BLaER1 treated with 17β-estradiol and CSF1 and Interleukin-3, amounts not matched to agents 10 nM and 100 nM (cell line): ENCODE measurements at regions not wholly inside any gene's neighbourhood (a gene's known extent, or its start where the extent isn't known, plus 50 kb on each side); places are given as distances from the start of the nearest gene placed in this dataset.

Source experiments
- H3K27ac ChIP-seq, 11 experiments: shearing (Covaris generic); formaldehyde crosslinking; 2 replicates each; pipeline ENCODE4 v1.8.1; 2022
- H3K27me3 ChIP-seq, 11 experiments: shearing (Covaris generic); formaldehyde crosslinking; 2 replicates each; pipeline ENCODE4 v1.8.1; 2022
- H3K36me3 ChIP-seq, 11 experiments: shearing (Covaris generic); formaldehyde crosslinking; 2 replicates each; pipeline ENCODE4 v1.8.1; 2022
- H3K4me1 ChIP-seq, 10 experiments: shearing (Covaris generic); formaldehyde crosslinking; 2 replicates each; pipeline ENCODE4 v1.8.1; 2022
- H3K4me2 ChIP-seq, 11 experiments: shearing (Covaris generic); formaldehyde crosslinking; 2 replicates each; pipeline ENCODE4 v1.8.1; 2022
- H3K4me3 ChIP-seq, 10 experiments: shearing (Covaris generic); formaldehyde crosslinking; 2 replicates each; pipeline ENCODE4 v1.8.1; 2022
- H3K9ac ChIP-seq, 11 experiments: shearing (Covaris generic); formaldehyde crosslinking; 2 replicates each; pipeline ENCODE4 v1.8.1; 2022
- H3K9me3 ChIP-seq, 11 experiments: shearing (Covaris generic); formaldehyde crosslinking; replicated peaks in 1 of 11; 2 replicates each; pipeline ENCODE4 v1.8.1; 2022
- H4K20me1 ChIP-seq, 11 experiments: shearing (Covaris generic); formaldehyde crosslinking; 2 replicates each; pipeline ENCODE4 v1.8.1; 2022
- Cebpa-rat ChIP-seq, 11 experiments: shearing (Covaris generic); IDR thresholded peaks; 2 replicates each; pipeline ENCODE4 v1.8.1; 2022

DNA sequence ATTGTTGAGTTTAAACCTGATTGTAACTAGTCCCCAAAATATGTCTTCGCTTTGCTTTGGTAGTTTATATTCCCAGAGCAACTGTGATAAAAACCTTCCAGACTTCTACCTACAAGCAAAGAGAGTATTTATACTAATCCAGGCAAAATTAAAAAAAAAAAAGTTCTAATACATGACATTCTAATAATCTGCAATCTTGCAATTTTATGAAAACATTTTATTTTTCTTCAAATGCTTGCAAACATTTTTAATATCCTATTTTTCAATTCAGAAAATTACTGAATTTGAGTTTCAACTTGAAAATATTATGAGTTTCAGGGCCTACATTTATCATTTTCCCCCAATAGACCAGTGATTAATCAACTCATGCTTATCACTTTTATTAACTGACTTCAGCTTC, 830.2 kb upstream of the KLHL1 start:
- Histone ChIP-seq H3K4me3 (no peak overlapping the region), H3K27me3 (no peaks in the 10 kb centered on the region), H4K20me1 (no peaks in the 10 kb centered on the region), H3K4me1 (peaks cover 0 to 11% (median 6%) of the 10 kb centered on the region in 10 experiments; a peak in 9 of 20 replicates), H3K4me2 (no peak overlapping the region), H3K27ac (no peak overlapping the region), H3K9me3 (no peaks in the 10 kb centered on the region), H3K9ac (no peak overlapping the region), H3K36me3 (no peaks in the 10 kb centered on the region)
- TF ChIP-seq Cebpa-rat (IDR thresholded peaks at IDR 0.05): no peak

DNA sequence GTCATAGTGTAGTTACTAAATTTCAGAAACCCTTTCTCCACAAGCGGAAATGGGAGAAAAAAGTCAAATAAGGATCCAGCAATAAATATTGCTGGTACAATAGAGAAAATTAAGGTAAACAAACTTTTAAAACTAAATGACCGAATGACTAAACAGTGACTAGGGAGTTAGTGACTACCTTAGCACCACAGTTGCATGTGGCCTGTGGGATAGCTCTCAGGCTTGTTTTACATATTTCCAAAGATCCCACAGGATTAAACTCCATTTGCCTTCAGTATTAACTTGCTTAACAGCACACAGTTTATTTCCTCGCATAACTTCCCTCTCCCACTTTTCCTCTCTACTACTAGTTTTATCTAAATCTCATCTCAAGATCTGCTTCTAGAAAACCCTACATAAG, 824.3 kb upstream of the KLHL1 start:
- H3K27me3 ChIP-seq: no peaks in the 10 kb centered on the region
- H3K9ac ChIP-seq: no peak overlapping the region
- no peak overlapping the region for H3K4me3 ChIP-seq
- H3K4me1 ChIP-seq: no peaks in the 10 kb centered on the region
- no peaks in the 10 kb centered on the region for H3K9me3 ChIP-seq
- no peak overlapping the region for H3K4me2 ChIP-seq
- H3K27ac ChIP-seq: no peak overlapping the region
- no peak for TF ChIP-seq Cebpa-rat (IDR thresholded peaks at IDR 0.05)
- no peaks in the 10 kb centered on the region for H3K36me3 ChIP-seq
- H4K20me1 ChIP-seq: no peaks in the 10 kb centered on the region

DNA sequence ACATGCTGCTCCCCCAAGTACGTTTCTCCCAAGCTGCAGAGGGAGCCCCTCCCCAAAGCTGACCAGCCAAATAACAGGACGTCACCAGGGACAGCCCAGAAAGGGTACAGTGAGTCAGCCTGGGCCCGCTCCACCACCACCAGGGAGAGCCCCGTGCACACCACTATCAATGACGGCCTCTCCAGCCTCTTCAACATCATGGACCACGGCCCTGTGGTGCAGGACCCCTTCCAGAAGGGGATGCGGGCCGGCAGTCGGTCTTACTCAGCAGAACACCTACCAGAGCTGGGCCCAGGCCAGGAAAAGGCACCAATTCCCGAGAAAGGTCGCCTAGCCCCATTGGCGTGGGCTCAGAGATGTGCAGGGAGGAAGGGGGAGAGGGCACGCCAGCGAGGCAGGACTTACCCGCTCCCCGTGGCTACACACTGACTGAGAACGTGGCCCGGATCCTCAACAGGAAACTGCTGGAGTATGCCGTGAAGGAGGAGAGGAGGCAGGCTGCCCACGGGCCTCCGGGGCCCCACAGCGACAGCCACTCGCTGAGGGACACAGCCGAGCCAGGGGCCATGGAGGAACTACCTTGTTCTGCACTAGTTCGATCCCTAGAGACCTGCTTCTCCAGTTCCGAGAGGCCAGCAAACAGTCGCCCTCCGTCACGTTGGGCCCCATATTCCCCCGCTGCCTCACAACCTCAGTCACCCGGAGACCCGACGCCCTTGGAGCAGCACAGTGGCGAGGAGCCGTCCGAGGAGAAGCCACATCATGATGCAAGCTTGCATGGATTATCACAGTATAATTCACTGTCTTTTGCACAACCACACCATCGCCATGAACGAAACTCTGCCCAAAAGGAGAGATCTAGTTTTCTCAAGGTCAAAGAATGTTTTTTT, 815.9 kb upstream of the KLHL1 start:
- Histone ChIP-seq H3K9me3 (no peaks in the 10 kb centered on the region), H3K4me1 (no peaks in the 10 kb centered on the region), H3K9ac (no peak overlapping the region), H3K27me3 (no peaks in the 10 kb centered on the region), H3K27ac (no peak overlapping the region), H3K4me2 (no peak overlapping the region), H4K20me1 (no peaks in the 10 kb centered on the region), H3K4me3 (no peak overlapping the region), H3K36me3 (no peaks in the 10 kb centered on the region)
- no peak for TF ChIP-seq Cebpa-rat (IDR thresholded peaks at IDR 0.05)

DNA sequence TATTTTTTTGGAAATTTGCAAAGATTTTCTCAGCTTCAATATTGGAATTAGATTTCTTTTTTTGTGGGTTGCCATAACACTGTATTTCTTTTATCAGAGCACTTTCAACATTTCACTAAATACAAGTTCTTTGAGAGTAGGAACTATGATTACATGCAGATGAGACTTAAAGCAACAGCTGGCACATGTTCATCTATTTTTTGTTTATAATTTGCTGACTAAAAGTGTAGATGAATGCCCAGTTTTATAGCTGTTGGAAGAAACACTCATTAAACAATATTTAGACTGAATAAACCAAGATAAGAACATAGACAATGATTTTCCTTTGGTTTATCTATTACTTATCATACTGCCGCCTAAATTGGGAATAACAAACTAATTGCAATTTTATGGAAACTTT, 803.0 kb upstream of the KLHL1 start:
- Histone ChIP-seq H3K36me3 (no peaks in the 10 kb centered on the region), H3K4me2 (no peak overlapping the region), H3K9ac (no peak overlapping the region), H3K4me1 (no peaks in the 10 kb centered on the region), H4K20me1 (no peaks in the 10 kb centered on the region), H3K9me3 (no peaks in the 10 kb centered on the region), H3K4me3 (no peak overlapping the region), H3K27me3 (no peaks in the 10 kb centered on the region), H3K27ac (no peak overlapping the region)
- TF ChIP-seq Cebpa-rat (IDR thresholded peaks at IDR 0.05): no peak

DNA sequence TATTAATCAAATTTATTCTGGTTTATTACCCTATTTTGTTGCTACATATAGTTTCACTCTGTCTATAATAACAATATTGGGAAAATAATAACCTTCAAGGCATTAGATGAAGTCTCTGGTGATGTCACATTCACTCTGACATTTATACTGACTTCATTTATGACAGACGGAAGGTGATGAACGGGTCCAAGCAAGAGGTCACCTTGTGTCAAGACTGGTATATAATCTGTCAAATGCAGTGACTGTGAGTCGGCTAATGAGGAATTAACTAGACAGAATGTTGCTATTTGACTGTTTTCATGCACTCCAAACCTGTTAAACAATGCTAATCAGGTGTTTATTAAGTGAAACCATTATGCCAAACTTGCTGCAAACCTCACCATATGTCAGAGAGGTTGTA, 800.5 kb upstream of the KLHL1 start:
- Histone ChIP-seq H3K27me3 (no peaks in the 10 kb centered on the region), H3K4me2 (no peak overlapping the region), H3K4me1 (no peaks in the 10 kb centered on the region), H3K27ac (no peak overlapping the region), H3K36me3 (no peaks in the 10 kb centered on the region), H3K9ac (no peak overlapping the region), H4K20me1 (no peaks in the 10 kb centered on the region), H3K9me3 (no peaks in the 10 kb centered on the region), H3K4me3 (no peak overlapping the region)
- TF ChIP-seq Cebpa-rat (IDR thresholded peaks at IDR 0.05): no peak

DNA sequence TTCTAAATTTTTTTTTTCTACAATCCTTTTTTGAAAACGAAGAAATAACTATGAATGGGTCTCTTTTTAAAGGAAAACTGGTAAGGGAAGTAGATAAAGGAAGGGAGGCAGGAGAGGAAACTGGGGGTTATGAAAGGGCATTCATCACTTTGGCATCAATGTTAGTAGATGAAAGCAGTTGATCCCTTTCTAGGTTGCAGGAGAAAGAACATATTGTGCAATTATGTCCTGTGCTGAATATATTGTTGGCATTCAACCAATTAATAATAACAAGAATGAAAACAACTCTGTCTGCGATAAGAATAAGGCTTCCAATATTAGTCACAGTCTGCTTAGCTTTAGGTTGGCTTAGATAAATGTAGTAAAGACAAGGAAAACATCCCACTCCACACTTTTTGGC, 796.8 kb upstream of the KLHL1 start:
- Histone ChIP-seq H3K27ac (no peak overlapping the region), H3K4me1 (no peaks in the 10 kb centered on the region), H3K9me3 (no peaks in the 10 kb centered on the region), H3K27me3 (no peaks in the 10 kb centered on the region), H3K4me3 (no peak overlapping the region), H3K36me3 (no peaks in the 10 kb centered on the region), H4K20me1 (no peaks in the 10 kb centered on the region), H3K4me2 (no peak overlapping the region), H3K9ac (no peak overlapping the region)
- TF ChIP-seq Cebpa-rat (IDR thresholded peaks at IDR 0.05): no peak

DNA sequence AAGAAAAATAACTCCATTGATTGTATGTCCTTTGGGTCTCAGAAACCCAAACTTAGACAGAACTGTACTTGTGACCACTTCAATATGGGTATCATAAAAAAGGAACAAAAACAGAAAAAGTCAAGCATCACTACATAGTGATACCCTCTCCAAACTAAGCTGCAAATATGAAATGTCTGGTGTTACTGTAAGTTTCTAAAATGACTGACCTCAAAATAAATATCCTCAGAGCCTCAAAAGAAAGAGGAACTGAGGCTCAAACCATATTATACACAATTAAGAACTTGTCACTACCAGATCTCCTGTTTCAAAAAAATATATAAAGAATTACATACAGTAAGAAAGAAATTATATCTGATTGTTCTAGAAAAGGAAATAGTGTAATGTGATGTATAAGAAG, 787.9 kb upstream of the KLHL1 start:
- Histone ChIP-seq H3K9ac (no peak overlapping the region), H3K4me3 (no peak overlapping the region), H3K27me3 (peaks cover 0 to 9% (median 0%) of the 10 kb centered on the region in 11 experiments; a peak in 2 of 22 replicates), H3K36me3 (no peaks in the 10 kb centered on the region), H4K20me1 (no peaks in the 10 kb centered on the region), H3K9me3 (no peaks in the 10 kb centered on the region), H3K4me2 (peak overlapping the region in 2 of 11 experiments; percentile 35 to 70; a peak in 2 of 22 replicates), H3K4me1 (peaks cover 0 to 26% (median 0%) of the 10 kb centered on the region in 10 experiments; a peak in 5 of 20 replicates), H3K27ac (no peak overlapping the region)
- no peak for TF ChIP-seq Cebpa-rat (IDR thresholded peaks at IDR 0.05)

DNA sequence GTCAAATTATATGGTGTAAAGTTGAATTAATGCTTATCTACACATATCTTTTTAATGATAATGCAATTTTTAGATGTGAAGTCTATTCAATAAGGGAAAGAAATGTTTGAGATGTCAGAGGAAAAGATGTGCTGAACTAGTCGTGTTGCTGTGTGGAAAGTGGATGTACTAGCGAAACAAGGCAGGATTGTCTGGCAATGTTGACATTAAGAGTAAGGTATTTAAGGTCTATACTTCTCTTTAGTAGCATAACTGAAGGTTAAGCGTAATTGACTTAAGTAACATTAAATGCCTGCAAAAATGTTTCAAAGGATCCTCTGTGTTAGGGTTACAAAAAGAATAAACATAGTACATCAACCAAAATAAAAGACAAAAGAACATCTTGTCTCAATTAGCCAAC, 787.3 kb upstream of the KLHL1 start:
- Histone ChIP-seq H3K9me3 (no peaks in the 10 kb centered on the region), H3K9ac (no peak overlapping the region), H3K4me2 (peak overlapping the region in 1 of 11 experiments; percentile 70; a peak in 1 of 22 replicates), H3K4me1 (peaks cover 0 to 26% (median 0%) of the 10 kb centered on the region in 10 experiments; a peak in 5 of 20 replicates), H3K4me3 (no peak overlapping the region), H3K36me3 (no peaks in the 10 kb centered on the region), H3K27ac (no peak overlapping the region), H3K27me3 (peaks cover 0 to 9% (median 0%) of the 10 kb centered on the region in 11 experiments; a peak in 2 of 22 replicates), H4K20me1 (no peaks in the 10 kb centered on the region)
- TF ChIP-seq Cebpa-rat (IDR thresholded peaks at IDR 0.05): no peak

DNA sequence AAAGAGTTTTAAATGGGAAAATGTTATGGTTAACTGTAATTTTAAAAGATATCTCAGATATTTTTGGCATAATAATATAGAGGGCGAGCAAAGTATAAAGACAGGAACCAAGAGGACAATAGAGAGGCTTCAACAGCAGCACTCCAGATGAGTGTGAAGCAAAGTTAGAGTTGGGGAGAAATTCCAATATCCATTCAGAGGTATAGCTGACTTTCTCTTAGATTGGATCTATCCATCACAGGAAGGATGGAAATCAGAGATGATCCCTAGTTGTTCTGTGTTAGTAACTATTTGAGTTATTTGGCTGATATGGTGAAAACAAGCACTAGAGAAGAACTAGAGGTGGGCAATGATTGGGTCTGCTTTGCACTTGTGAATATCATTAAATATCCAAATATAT, 786.0 kb upstream of the KLHL1 start:
- peaks cover 0 to 9% (median 0%) of the 10 kb centered on the region in 11 experiments; a peak in 2 of 22 replicates for H3K27me3 ChIP-seq
- H3K4me3 ChIP-seq: no peak overlapping the region
- no peak overlapping the region for H3K9ac ChIP-seq
- H3K4me2 ChIP-seq: peak overlapping the region in 2 of 11 experiments; percentile 55 to 62; a peak in 3 of 22 replicates
- H3K27ac ChIP-seq: no peak overlapping the region
- no peaks in the 10 kb centered on the region for H3K36me3 ChIP-seq
- H3K9me3 ChIP-seq: no peaks in the 10 kb centered on the region
- no peak for TF ChIP-seq Cebpa-rat (IDR thresholded peaks at IDR 0.05)
- H3K4me1 ChIP-seq: peaks cover 0 to 26% (median 0%) of the 10 kb centered on the region in 10 experiments; a peak in 5 of 20 replicates
- no peaks in the 10 kb centered on the region for H4K20me1 ChIP-seq

DNA sequence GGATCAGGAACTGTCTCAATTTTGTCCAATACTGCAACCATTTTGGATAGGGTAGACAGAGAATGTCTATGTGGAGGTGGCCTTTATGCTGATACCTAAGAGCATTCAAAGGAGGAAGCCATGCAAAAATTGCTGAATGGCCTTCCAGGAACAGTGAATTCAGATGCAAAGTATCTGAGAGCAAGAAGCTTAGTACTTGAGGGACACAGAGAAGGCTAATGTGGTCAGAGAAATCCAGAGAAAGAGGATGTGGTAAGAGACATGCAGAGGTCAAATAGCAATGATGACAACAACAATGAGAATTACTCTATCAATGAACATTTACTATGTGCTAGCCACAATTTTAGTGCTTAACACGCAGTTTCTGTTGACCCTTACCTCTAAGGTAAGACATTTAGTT, 785.6 kb upstream of the KLHL1 start:
- Histone ChIP-seq H3K27me3 (peaks cover 0 to 12% (median 0%) of the 10 kb centered on the region in 11 experiments; a peak in 2 of 22 replicates), H3K36me3 (no peaks in the 10 kb centered on the region), H3K9ac (no peak overlapping the region), H3K4me1 (peaks cover 0 to 26% (median 0%) of the 10 kb centered on the region in 10 experiments; a peak in 5 of 20 replicates), H3K4me2 (peak overlapping the region in 2 of 11 experiments; percentile 55 to 62; a peak in 3 of 22 replicates), H4K20me1 (no peaks in the 10 kb centered on the region), H3K4me3 (no peak overlapping the region), H3K27ac (no peak overlapping the region), H3K9me3 (no peaks in the 10 kb centered on the region)
- no peak for TF ChIP-seq Cebpa-rat (IDR thresholded peaks at IDR 0.05)
